NCI-H748 treated with DMSO at 0.1 percent for 48 hours (cell line): ENCODE measurements at regions not wholly inside any gene's neighbourhood (a gene's known extent, or its start where the extent isn't known, plus 50 kb on each side); places are given as distances from the start of the nearest gene placed in this dataset.
"Not testable (repeated sequence)": the region's sequence is repeated elsewhere in the genome, so short reads cannot be mapped to it uniquely, and the experiment has no call there.

Source experiments
- DNase-seq: peaks from one replicate; lab custom pipeline; 2025; lab: John Stamatoyannopoulos, UW

DNA sequence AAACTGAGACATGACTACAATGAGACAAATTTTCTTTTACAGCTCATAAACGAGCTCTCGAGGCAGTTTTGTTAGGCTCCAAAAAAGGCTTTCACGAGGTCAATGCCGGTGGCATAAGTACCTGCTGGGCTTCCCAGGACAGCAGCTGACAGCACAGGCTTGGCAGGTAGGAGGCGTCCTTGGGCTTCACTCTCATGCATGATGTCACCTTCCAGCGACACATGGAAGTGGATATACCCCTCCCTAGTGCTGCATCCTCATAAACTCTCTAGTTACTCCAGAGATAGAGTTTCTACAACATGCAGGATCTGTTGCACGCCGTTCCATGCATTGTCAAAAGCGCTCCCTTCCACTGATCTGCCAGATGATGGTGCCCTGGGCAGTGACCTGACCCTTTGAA is 112.5 kb upstream of the PAXBP1 start:
- no peak for DNase-seq

DNA sequence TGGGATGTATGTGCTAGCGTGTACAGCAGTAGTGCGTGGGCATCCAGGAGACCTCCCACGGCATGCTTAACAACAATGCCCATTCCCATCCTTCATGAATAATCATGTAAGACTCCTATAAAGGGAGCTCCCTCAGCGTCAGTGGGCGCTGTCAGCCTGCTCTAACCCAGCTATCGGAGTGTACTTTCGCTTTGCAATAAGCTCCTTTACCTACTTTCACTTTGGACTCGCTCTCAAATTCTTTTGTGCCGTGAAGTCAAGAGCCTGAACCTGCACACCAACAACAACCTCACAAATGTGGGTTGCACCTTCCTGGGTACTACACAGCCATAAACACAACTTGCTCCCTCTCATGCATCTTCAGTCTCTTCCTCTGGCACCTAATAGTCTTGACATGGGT is 114.8 kb upstream of the PAXBP1 start:
- DNase-seq, result no peak

DNA sequence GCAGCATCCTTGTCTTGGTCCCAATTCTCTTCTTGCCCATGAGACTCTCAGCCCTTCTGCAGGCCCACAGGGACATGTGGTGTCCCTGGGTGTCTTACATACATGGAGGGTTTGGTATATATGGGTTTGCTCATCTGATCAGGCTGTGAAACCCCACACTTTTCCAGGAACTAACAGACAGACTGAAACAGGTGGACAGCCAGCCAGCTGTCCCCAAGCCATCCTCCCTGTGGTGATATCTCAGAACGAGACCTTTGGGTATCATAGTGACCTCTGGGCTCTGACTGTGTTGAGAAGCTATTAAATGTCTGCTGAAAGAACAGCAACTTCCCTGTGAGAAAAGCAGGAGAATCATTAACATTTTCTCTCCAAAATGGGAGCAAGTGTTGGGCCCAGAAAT is 115.5 kb upstream of the PAXBP1 start:
- no peak for DNase-seq

DNA sequence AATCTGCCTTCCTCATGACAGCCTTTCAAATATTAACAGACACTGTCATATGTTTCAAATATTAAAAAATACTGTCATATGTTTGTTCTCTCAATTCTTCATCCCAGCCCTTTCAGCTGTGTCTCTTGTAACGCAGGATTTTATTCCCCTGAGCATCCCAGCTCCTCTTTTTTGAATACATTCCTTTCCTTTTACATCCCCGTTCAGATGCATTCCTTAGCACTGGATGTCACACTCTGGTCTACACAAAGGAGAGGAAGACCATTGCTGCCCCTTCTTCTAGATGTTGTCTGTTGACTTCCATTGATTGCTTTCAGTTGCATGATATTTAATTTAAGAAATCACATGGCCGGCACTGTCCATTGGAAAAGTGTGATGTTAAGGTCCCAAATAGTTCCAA is 117.4 kb upstream of the PAXBP1 start:
- DNase-seq, result no peak

DNA sequence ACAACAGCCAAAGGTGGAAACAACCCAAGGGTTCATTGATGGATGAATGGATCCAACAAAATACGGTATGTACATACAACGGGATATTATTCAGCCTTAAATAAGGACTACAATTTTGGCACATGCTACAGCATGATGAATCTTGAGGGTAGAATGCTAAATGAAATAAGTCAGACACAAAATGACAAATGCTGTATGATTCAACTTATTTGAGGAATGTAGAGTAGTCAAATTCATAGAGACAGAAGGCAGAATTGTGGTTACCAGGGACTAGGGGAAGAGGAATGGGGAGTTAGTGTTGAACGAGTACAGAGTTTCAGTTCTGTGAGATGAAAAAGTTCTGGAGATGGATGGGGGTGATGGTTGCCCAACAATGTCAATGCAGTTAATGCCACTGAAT is 118.0 kb upstream of the PAXBP1 start:
- DNase-seq, result no peak

DNA sequence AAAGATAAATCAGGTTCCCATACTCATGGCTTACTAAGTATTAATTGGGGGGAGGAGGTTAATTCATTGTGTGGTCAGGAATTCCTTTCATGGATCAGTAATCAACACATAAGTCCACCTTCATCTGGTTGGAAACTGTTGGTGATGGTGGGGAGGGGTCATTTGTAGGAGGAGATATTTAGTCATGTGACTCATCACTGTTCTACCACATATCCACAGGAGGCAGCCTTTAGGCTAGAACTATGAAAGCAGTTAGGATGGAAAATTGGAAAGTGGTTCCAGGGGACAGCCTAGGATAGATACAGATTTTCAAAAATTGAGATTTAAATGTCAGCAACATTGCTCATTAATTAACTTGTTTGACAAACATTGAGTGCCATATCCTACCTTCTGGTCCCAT is 122.8 kb upstream of the PAXBP1 start:
- no peak for DNase-seq

DNA sequence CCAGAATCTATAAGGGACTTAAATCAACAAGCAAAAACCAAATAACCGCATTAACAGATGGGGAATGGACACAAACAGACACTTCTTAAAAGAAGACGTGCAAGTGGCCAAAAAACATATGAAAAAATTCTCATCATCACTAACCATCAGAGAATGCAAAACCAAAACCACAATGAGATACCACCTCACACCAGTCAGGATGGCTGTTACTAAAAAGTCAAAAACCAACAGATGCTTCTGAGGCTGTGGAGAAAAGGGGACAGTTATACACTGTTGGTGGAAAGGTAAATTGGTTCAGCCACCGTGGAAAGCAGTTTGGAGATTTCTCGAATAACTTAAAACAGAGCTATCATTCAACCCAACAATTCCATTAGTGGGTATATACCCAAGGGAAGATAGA is 124.9 kb upstream of the OLIG2 start:
- DNase-seq, result no peak

DNA sequence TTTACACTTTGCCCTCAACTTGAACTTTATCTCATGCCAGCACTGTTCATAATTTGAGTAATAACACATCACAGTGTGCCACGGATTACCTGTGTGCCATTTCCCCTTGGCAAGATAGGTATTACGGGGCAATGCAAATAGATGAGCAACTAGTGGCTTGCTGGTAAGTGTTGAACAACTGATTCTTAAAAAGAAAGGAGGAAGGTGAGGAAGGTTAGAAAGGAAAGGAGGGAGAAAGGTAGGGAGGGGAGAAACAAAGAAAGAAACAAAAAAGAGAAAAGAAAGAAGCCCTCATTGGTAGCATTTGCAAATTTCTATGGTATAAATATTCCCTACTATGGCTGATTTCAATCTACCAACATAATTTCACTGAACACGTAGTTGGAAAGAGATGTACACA is 118.2 kb upstream of the OLIG2 start:
- no peak for DNase-seq

DNA sequence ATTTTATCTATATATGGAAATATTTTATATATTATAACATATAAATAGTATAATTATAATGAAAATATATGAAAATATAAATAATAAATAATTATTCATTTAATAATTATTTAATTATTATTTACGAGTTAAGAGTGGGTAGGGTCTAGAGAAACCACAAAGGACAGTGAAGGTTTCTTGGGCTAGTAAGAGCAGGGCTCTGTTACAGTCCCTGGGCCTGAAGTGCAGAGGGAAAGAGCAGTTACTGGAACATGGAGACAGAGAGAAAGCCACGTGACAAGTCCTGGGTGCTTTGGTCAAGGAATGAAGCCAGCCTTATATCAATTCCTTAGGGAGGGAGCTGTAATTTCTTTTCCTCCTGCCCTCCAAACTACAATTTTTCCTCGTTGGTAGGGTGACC is 117.2 kb upstream of the OLIG2 start:
- no peak for DNase-seq

DNA sequence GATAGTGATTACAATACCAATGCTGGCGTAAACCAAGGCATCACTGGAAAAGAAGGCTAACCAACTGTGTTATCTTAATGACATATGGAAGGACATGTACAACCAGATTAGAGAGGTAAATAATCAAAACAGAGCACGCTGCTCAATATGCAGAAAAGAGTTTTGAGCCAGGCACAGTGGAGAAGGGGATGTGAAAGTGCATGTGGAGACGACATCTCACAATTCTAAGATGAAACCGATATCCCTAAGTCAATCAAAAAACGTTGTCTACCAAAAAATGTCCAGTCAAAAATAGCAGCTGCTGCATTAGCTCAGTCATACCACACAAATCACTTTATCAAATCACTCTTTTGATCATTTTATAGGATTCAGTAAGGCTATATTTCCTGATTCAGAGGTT is 116.3 kb upstream of the OLIG2 start:
- DNase-seq, result no peak

DNA sequence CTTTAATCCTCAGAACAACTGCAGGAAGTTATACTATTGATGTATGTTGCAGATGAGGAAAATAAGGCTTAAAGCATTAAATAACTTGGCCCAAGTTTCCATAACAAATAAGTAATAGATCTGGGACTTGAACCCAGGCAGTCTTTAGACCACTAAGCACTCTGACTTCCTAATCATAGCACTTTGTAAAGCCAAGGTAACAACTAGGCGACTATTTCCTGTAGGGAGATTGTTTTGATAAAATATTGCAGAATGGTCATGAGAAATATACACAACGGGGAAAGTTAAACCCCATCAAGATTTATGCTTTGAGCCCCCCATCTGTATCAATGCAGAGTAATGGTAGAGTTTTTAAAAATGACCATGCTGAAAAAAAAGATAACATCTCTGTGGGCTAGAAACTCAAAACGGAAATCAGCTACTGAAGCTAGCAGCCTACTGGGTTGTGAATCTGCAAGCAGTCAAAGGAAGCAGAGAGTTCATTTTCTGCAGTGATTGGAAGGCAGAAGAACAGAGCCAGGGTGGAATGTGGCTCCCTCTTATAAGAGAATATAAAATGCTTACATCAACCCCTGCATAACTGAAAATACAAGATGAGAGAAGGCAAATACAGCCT is 111.2 kb upstream of the OLIG2 start:
- no peak for DNase-seq

DNA sequence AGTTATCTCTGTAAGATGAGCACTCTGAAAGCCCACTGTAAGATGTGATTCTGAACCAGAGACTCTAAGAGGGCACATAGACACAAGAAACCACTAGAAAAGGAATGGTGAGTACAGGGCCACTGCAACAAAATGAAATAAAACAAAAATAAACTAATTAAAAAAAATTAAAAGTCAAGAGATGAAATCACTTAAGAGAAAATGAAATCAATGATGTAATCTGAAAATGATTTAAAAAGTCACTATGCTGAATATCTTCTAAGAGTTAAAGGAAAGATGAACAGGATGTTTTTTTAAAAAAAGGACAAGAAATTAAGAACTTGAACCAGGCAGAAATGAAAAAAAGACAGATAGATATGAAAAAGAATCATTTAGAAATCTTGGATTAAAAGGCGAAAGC is 110.6 kb upstream of the OLIG2 start:
- no peak for DNase-seq

DNA sequence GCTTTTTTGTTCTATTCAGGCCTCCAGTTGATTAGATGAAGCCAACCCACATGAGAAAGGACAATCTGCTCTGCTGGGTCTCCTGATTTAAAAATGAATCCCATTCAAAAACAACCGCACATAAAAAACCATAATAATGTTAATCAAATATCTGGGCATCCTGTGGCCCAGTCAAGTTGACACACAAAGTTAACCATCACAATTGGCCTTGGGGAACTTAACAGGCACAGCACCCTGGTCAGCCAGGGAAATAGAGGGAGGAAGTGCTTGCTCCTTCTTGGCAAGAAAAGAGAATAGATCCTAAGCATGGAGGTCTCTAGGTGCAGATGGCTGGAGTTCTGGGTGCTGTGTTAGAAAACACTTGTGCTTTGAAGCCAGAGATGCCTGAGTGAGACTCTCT is 109.6 kb upstream of the OLIG2 start:
- no peak for DNase-seq

DNA sequence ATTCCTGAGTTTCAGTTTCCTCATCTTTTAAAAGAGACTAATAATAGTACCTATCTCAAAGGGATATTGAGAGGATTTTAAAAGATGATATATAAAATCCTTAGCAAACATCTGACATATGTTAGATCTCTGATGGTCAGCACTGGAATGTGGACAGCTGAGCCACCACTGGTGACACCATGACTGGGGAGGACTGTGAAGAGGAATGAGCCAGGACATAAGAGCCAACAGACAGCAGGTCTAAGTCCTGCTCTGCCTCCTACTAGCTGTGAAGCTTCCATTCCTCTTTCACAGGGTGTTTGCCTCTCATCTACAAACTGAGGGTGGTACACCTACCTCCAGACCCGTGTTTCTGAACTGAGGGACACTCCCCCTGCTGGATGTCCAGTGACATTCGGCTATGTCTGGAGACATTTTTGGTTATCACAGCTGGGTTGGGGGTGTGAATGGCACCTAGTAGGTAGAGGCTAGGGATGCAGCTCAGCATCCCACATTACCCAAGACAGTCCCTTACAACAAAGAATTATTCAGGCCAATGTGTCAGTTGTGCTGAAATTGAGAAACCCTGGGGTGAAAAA is 109.1 kb upstream of the OLIG2 start:
- no peak for DNase-seq

DNA sequence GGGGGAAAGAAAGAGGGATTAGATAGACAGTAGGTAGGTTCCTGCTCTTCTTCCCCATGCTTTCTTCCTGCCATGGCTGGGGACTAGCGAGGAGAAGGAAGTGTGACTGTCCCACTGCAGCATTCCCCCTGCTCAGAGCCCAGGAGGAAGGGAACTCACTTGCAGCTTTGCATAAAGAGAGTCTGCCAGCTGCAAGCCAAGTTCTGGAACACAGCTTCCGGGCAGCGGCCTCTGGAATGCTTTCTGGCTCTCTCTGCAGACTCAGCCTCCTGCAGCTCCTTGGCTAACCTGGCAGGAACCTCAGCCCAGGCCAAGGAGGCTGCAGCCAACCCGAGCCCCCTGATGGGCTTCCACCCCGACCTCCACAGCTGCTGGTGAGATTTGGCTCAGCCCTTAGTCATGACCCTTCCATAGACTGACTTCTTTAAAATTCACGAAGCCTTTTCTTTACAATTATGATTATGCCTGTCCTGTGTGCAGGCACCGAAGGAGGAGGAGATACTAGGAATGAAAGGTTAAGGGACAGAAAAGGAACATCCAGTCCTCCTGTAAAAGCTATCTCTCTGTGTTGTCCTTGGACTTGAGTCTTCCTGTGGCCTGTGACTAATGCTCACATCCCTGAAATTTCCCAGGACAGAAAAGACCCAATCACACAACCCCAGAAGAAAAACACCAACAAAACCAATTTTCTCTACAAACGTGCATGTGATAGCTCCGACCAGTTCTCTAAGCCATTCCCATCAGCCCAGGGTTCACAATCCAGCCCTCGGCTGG is 108.2 kb upstream of the OLIG2 start:
- no peak for DNase-seq

DNA sequence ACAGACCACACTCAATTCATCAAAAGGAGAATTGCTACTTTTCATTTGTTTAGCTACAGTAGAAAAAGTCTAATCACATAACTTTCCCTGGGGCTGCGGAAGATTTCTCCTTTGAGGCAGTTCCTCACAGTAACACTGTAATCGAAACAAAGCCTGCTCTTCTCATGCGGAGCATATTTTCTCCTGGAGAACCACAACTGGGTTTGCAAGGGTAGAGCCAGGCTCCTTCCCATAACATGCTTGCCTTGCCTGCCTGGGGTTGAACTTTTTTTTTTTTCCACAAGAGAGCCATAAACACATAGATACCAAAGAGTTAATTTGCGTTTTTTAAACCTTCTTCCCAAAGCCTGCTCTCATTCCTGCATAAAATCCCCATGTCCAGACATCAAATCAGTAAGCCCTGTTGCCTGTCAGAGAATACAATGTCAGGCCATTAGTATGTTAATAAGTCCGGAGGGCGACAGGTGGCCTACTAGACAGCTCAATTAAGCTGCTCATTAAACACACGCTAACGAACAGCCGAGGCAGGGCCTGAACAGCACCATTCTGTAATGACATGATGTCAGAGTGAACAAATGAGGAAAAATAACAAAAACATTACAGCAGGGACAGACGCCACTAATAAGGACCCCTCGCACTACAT is 107.1 kb upstream of the OLIG2 start:
- DNase-seq, result peak; percentile 8

DNA sequence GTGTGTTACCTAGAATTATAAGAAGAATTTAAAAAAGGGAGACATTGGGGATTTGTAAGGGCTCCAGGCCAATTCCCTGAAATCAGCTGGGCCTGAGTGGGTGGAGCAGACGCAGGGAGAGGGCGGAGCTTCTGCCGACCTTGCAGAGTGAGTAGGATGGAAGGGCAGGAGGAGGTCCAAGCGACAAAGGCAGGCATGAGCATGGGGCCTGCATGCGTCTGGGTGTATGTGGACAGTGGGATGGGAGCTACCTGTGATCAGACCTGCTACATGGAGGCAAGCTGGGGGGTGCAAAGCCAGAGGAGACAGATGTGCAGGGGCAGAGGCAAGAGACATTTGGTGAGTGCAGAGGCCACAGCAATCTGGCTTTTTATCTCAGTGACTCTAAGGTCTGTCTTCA is 105.3 kb upstream of the OLIG2 start:
- no peak for DNase-seq

DNA sequence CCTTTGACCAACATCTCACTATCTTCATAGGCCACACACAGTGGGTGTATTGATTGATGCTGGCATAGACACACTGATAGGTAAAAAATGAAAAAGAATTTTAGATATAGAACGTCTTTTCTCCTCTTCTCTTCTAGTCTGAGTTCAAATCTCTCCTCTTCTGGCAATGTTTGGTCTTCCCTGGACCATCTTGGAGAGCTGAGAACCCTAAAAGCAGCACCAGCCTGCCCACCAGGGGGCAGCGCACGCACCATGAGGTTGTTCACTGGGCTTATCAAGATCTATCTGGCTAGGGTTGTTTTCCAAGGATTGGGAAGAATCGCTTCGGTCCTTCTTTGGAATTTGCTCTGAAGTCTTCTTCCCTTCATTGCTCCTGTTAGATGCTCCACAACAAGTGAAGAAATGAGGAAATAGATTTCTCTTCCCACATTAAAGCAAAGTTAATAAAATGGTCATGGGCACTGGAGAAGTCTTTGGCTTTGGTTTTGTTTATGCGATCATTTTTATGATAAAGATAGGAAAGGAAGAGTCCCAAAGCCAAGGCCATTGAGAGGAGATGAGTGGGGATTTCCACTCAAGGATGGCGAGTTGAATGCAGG is 104.0 kb upstream of the OLIG2 start:
- DNase-seq, result no peak

DNA sequence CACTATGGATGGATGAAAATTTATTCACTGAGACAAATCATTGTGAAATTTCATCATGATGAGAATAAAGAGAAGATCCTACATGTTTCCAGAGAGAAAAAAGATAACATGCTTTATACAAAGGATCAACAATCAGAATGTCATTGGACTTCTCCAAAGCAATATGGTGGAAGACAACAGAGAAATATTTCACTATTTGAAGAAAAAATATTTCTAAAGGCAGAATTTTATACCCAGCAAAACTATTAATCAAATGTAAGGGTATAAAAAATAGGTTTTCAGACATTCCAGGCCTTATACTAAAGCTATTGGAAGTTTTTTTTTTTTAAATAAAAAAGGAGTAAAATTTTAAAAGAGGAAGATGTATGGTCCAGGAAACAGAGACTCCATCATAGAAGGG is 100.6 kb upstream of the OLIG2 start:
- no peak for DNase-seq

DNA sequence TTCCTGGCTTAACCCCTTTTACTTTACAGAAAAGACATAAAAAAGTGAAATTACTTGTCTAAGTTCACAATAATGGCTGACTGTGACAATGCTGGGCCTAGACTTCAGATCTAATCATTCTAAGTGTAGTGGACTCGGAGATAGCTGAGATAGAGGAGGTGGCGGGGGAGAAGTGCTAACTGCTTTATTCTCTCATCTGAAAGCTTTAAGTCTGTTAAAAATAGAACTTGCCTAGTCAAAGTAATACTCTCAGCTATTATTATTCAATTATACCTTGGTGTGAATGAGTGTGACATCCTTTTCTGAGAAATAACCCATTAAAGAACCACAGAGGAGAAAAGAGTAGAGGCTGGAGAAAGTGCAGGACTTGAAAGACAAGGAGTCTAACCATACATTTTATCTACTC is 96.1 kb upstream of the OLIG2 start:
- DNase-seq, result no peak

DNA sequence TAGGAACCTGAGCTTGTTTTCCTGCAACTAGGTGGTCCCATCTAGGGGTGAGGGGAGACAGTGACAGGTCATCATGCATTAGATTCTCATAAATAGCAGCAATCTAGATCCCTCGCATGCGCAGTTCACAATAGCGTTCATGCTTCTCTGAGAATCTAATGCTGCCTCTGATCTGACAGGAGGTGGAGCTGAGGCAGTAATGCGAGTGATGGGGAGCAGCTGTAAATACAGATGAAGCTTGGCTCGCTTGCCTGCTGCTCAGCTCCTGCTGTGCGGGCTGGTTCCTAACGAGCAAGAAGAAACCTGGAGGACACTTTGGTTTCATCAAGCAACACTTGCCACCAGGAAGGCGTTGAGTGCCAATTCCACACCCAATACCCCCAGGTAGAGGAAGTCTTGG is 95.1 kb upstream of the OLIG2 start:
- DNase-seq, result no peak

DNA sequence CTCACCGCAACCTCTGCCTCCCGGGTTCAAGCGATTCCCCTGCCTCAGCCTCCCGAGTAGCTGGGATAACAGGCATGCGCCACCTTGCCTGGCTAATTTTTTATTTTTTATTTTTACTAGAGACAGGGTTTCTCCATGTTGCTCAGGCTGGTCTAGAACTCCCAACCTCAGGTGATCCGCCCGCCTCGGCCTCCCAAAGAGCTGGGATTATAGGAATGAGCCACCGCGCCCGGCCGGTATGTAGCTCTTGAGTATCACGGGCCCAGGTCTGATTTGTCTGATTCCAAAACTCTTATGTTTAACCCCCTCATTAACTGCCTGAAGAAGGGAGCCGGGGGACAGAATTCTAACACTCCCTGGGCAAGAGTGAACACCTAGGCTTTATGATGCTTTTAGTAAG is 91.7 kb upstream of the OLIG2 start:
- not testable (repeated sequence) for DNase-seq

DNA sequence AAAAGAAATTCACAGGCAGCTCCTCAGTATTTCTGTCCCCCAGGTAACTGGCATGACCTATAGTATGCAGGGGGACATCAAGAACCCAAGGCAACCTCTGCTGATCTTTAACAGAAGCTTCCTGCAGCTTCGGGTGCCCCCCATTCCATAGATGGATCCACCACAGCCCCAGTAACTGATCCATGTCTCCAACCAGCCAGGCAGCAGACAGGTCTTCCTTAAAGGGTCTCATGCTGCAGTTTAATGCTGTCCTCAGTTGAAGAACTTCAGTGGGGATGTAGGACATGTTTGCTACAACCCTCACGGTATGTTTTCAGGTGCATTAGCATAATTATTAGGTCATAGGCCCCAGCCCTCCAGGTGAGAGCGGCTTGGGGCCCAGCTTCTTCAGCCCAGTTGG is 90.9 kb upstream of the OLIG2 start:
- DNase-seq, result no peak
